ENCODE measurements at regions not wholly inside any gene's neighbourhood (a gene's known extent, or its start where the extent isn't known, plus 50 kb on each side); places are given as distances from the start of the nearest gene placed in this dataset.

GRCh38 chr14:54209511-54210250 is 187.1 kb upstream of the CDKN3 start:
- Histone ChIP-seq H3K36me3 (no peaks in the 10 kb centered on the region), H3K9me3 (no peaks in the 10 kb centered on the region), H3K4me1 (peaks cover 0 to 10% (median 0%) of the 10 kb centered on the region in 9 donors), H3K27me3 (no peaks in the 10 kb centered on the region), H3K4me3 (no peak overlapping the region), H3K27ac (no peak overlapping the region)
- DNase-seq (no peak), ATAC-seq (no peak)
- TF ChIP-seq CTCF (IDR thresholded peaks at IDR 0.05), result no peak
- intact Hi-C loops (cut with DNase I), result no loop called here
- 81 to 86% methylated on average over 4 of the region's 4 CpGs for WGBS, 2 donors

- peak in 7 of 8 donors; percentile 28 to 86 (median 70) for ATAC-seq
- Histone ChIP-seq H3K27me3 (peaks cover 0 to 13% (median 0%) of the 10 kb centered on the region in 7 donors), H3K27ac (peak overlapping the region in 8 of 10 donors; percentile 22 to 70 (median 58)), H3K9me3 (no peaks in the 10 kb centered on the region), H3K36me3 (no peaks in the 10 kb centered on the region), H3K4me3 (no peak overlapping the region), H3K4me1 (peaks cover 0 to 10% (median 0%) of the 10 kb centered on the region in 9 donors)
- intact Hi-C loops (cut with DNase I), result no loop called here
- no peak for TF ChIP-seq CTCF (IDR thresholded peaks at IDR 0.05)
- DNase-seq, result no peak
- WGBS, 2 donors, result 65% methylated on average over 5 of the region's 5 CpGs
Observed at GRCh38 chr14:54211551-54212308, 185.1 kb upstream of the CDKN3 start.

- Histone ChIP-seq H3K4me1 (peaks cover 0 to 10% (median 0%) of the 10 kb centered on the region in 9 donors), H3K27me3 (peaks cover 0 to 24% (median 6%) of the 10 kb centered on the region in 7 donors), H3K27ac (no peak overlapping the region), H3K9me3 (no peaks in the 10 kb centered on the region), H3K4me3 (no peak overlapping the region), H3K36me3 (no peaks in the 10 kb centered on the region)
- WGBS, 2 donors, result 94 to 96% methylated on average over 1 of the region's 1 CpG
- intact Hi-C loops (cut with DNase I), result no loop called here
- no peak for ATAC-seq
- no peak for DNase-seq
- TF ChIP-seq CTCF (IDR thresholded peaks at IDR 0.05), result no peak
Observed at GRCh38 chr14:54213536-54213935, 183.3 kb upstream of the CDKN3 start.

- ATAC-seq (no peak), DNase-seq (no peak)
- no peaks in the 10 kb centered on the region for H3K9me3 ChIP-seq
- intact Hi-C loops (cut with DNase I), result no loop called here
- peaks cover 0 to 16% (median 8%) of the 10 kb centered on the region in 9 donors for H3K4me1 ChIP-seq
- peaks cover 0 to 56% (median 38%) of the 10 kb centered on the region in 7 donors for H3K27me3 ChIP-seq
- H3K36me3 ChIP-seq, result no peaks in the 10 kb centered on the region
- H3K27ac ChIP-seq, result no peak overlapping the region
- TF ChIP-seq CTCF (IDR thresholded peaks at IDR 0.05), result no peak
- no peak overlapping the region for H3K4me3 ChIP-seq
- WGBS, 2 donors, result 78 to 85% methylated on average over 3 of the region's 3 CpGs
Observed at GRCh38 chr14:54216827-54217226, 180.0 kb upstream of the CDKN3 start.

All from heart right ventricle (tissue), 16 donors.